ENCODE measurements at regions not wholly inside any gene's neighbourhood (a gene's known extent, or its start where the extent isn't known, plus 50 kb on each side); places are given as distances from the start of the nearest gene placed in this dataset.

DNA sequence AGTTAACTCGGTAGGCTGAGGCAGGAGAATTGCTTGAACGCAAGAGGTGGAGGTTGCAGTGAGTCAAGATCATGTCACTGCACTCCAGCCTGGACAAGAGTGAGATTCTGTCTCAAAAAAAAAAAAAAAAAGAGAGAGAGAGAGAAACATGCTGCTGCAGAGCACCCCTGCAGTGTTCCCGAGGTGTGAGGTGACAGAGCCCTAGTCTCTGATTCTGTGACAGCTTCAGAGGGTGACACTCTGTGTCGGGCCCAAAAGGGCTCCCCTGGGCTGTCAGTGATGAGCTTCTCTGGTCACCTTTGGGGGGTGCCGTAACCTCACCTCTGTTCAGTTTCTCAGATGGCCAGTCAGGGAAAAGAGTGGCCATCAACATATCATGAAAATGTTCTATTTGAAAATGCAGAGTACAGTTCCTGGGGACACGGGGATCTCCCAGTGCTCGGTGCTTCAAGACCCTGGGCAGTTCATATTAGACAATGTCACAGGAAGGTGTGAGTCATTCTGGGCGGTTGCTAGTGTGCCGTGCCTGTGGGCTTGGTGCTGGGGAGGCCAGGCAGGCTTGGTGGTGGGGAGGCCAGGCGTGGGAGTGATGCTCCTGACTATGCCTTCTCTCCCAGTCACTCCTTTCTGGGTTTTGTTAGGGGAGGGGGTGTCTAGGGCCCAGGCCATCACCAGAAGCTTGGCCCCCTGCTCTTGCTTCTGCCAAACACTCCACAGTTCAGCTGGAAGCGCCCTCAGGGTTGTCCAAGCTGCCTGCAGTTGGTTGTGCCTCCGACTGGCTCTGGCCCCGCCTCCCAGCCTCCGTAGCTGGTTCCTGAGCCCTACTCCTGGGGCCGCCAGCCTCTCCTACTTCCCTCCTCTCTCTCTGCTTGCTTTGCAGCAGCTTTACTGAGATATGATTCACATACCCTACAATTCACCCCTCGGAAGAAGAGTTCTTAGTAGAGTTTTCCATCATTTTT, 52.5 kb upstream of the CLDN5 start:
- no peaks in the 10 kb centered on the region for H4K20me1 ChIP-seq (replicated peaks; ENCODE audit: control insufficient read depth, extremely low read depth, insufficient read depth, low read length)
- peak overlapping the region; percentile 52 for H3K4me2 ChIP-seq (ENCODE audit: insufficient read depth, low read length)
- dilution Hi-C loops (cut with MboI; ENCODE audit: extremely low pct_ligation_motif_present, low sequenced_read_pairs) (no loop called here), intact Hi-C loops (cut with micrococcal nuclease) (loop anchor here (1.0 kb wide), 2 partner anchors 10 to 52 kb away; partner anchors contain the start of gene CLDN5)
- TF ChIP-seq POLR2A (IDR thresholded peaks at IDR 0.05; ENCODE audit: low read depth, low read length) (peak; percentile 70), MYC (IDR thresholded peaks at IDR 0.05; ENCODE audit: low read depth, low read length) (peak; percentile 24), POLR2AphosphoS5 (IDR thresholded peaks at IDR 0.05; ENCODE audit: insufficient read depth, low read depth, low read length) (peak; percentile 73), GATA2 (IDR thresholded peaks at IDR 0.05; ENCODE audit: insufficient read depth, insufficient read length, low read depth, low read length) (no peak), FOS (IDR thresholded peaks at IDR 0.05; ENCODE audit: borderline replicate concordance, insufficient read depth, low read length) (peak; percentile 83), JUN (IDR thresholded peaks at IDR 0.05; ENCODE audit: borderline replicate concordance, insufficient read depth, insufficient read length, low read depth) (peak; percentile 78)
- TF ChIP-seq, protein P1, sequence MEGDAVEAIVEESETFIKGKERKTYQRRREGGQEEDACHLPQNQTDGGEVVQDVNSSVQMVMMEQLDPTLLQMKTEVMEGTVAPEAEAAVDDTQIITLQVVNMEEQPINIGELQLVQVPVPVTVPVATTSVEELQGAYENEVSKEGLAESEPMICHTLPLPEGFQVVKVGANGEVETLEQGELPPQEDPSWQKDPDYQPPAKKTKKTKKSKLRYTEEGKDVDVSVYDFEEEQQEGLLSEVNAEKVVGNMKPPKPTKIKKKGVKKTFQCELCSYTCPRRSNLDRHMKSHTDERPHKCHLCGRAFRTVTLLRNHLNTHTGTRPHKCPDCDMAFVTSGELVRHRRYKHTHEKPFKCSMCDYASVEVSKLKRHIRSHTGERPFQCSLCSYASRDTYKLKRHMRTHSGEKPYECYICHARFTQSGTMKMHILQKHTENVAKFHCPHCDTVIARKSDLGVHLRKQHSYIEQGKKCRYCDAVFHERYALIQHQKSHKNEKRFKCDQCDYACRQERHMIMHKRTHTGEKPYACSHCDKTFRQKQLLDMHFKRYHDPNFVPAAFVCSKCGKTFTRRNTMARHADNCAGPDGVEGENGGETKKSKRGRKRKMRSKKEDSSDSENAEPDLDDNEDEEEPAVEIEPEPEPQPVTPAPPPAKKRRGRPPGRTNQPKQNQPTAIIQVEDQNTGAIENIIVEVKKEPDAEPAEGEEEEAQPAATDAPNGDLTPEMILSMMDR (IDR thresholded peaks at IDR 0.05; ENCODE audit: extremely low read depth in 1 of 2, insufficient read depth in 1 of 2, low read depth in 1 of 2, low read length in 2 of 2) = no peak
- TF ChIP-seq, protein P2, sequence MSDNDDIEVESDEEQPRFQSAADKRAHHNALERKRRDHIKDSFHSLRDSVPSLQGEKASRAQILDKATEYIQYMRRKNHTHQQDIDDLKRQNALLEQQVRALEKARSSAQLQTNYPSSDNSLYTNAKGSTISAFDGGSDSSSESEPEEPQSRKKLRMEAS (IDR thresholded peaks at IDR 0.05; ENCODE audit: insufficient read depth, insufficient read length) = no peak
- H3K4me1 ChIP-seq (ENCODE audit: control insufficient read depth, extremely low read depth, insufficient read depth, low read length) = peaks cover 47% of the 10 kb centered on the region
- no peaks in the 10 kb centered on the region for H3K27me3 ChIP-seq (ENCODE audit: control insufficient read depth in 2 of 2, insufficient read depth in 2 of 2, low read length in 2 of 2)
- POLR2A ChIA-PET = interaction anchor here (1.4 kb wide), 1 partner anchor 52 kb away, joined by 5 read pairs; the partner anchor contains the start of gene CLDN5
- peak; percentile 98 for FAIRE-seq
- H3K79me2 ChIP-seq (ENCODE audit: control insufficient read depth, insufficient read depth, low read length) = no peaks in the 10 kb centered on the region
- H3K4me3 ChIP-seq (replicated peaks in 1 of 3; ENCODE audit: insufficient read depth in 1 of 3, low read depth in 1 of 3, low read length in 3 of 3) = no peak overlapping the region
- H3K9me3 ChIP-seq (replicated peaks; ENCODE audit: control insufficient read depth, insufficient read depth, low read length) = no peaks in the 10 kb centered on the region
- H3K9ac ChIP-seq (replicated peaks; ENCODE audit: extremely low read depth, insufficient read depth, low read length) = peak overlapping the region; percentile 32
- no peaks in the 10 kb centered on the region for H3K9me1 ChIP-seq (replicated peaks; ENCODE audit: control insufficient read depth, extremely low read depth, insufficient read depth, low read length)
- peak overlapping the region; percentile 75 for H3K27ac ChIP-seq (ENCODE audit: insufficient read depth, low read depth, low read length)
- BruUV-seq (replicated peaks) = no TSS peak
- DNase-seq (ENCODE audit: low read depth, low spot score) = peak; percentile 90
- H3K36me3 ChIP-seq (ENCODE audit: control insufficient read depth in 2 of 2, extremely low read depth in 1 of 2, insufficient read depth in 2 of 2, low read length in 2 of 2) = no peaks in the 10 kb centered on the region
- CTCF ChIA-PET = interaction anchor here (0.6 to 4.0 kb wide), 8 partner anchors 7 to 81 kb away, joined by 3 to 13 read pairs (median 6); no protein-coding TSS in a partner anchor
- peak overlapping the region; percentile 33 for H2AFZ ChIP-seq (ENCODE audit: low read depth, low read length)
